ENCODE measurements at regions not wholly inside any gene's neighbourhood (a gene's known extent, or its start where the extent isn't known, plus 50 kb on each side); places are given as distances from the start of the nearest gene placed in this dataset.

DNA sequence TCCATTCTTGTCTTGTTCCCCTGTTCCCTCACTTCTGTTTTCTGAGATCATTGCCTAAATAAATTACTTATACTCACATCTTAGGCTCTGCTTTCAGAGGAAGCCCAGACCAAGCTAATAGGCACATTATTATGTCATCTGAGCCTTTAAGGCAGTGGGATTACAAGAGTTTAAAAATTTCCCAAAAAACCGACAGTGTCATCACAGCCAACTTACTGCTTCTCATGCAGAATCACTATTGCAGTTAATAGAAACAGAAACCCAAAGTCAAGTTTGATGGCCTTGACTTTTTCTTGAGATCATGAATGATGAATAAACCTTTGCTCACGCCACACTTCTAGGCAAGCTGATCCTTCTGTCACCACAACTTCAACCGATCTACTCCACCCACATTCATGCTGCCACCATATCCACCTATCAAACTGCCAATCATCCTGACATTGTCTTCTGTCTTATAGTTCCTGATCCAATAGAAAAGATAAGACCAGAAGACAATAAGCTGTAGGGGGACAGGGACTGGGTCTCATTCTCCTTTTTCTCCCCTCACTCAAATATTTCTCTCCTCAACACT, 142.7 kb upstream of the CREB1 start:
- TF ChIP-seq EP300 (conservative IDR thresholded peaks at IDR 0.05; ENCODE audit: poor library complexity, severe bottlenecking) (peak; percentile 50), EZH2 (IDR thresholded peaks at IDR 0.05; ENCODE audit: borderline replicate concordance, insufficient read depth, low read length, poor library complexity, severe bottlenecking) (no peak)
- TF ChIP-seq, protein P1, sequence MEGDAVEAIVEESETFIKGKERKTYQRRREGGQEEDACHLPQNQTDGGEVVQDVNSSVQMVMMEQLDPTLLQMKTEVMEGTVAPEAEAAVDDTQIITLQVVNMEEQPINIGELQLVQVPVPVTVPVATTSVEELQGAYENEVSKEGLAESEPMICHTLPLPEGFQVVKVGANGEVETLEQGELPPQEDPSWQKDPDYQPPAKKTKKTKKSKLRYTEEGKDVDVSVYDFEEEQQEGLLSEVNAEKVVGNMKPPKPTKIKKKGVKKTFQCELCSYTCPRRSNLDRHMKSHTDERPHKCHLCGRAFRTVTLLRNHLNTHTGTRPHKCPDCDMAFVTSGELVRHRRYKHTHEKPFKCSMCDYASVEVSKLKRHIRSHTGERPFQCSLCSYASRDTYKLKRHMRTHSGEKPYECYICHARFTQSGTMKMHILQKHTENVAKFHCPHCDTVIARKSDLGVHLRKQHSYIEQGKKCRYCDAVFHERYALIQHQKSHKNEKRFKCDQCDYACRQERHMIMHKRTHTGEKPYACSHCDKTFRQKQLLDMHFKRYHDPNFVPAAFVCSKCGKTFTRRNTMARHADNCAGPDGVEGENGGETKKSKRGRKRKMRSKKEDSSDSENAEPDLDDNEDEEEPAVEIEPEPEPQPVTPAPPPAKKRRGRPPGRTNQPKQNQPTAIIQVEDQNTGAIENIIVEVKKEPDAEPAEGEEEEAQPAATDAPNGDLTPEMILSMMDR (IDR thresholded peaks at IDR 0.05; ENCODE audit: poor library complexity, severe bottlenecking): no peak
- Histone ChIP-seq H3K9ac (ENCODE audit: low read length) (no peak overlapping the region), H3K9me2 (ENCODE audit: insufficient read depth, low read length) (no peaks in the 10 kb centered on the region), H3K27me3 (ENCODE audit: insufficient read depth, low read depth, low read length) (no peaks in the 10 kb centered on the region), H3K36me3 (ENCODE audit: insufficient read depth, low read length) (no peaks in the 10 kb centered on the region), H3F3A (ENCODE audit: insufficient read depth, low read length, poor library complexity, severe bottlenecking) (no peaks in the 10 kb centered on the region), H3K27ac (ENCODE audit: low read length) (peak overlapping the region; percentile 15), H3K9me3 (ENCODE audit: low read length) (no peaks in the 10 kb centered on the region), H3K79me2 (replicated peaks; ENCODE audit: insufficient read depth, low read length) (no peaks in the 10 kb centered on the region), H3K4me3 (ENCODE audit: low read length) (no peak overlapping the region), H3K4me2 (ENCODE audit: low read length) (no peak overlapping the region), H2AFZ (ENCODE audit: low read depth, low read length) (no peak overlapping the region), H4K20me1 (ENCODE audit: insufficient read depth) (no peaks in the 10 kb centered on the region)

DNA sequence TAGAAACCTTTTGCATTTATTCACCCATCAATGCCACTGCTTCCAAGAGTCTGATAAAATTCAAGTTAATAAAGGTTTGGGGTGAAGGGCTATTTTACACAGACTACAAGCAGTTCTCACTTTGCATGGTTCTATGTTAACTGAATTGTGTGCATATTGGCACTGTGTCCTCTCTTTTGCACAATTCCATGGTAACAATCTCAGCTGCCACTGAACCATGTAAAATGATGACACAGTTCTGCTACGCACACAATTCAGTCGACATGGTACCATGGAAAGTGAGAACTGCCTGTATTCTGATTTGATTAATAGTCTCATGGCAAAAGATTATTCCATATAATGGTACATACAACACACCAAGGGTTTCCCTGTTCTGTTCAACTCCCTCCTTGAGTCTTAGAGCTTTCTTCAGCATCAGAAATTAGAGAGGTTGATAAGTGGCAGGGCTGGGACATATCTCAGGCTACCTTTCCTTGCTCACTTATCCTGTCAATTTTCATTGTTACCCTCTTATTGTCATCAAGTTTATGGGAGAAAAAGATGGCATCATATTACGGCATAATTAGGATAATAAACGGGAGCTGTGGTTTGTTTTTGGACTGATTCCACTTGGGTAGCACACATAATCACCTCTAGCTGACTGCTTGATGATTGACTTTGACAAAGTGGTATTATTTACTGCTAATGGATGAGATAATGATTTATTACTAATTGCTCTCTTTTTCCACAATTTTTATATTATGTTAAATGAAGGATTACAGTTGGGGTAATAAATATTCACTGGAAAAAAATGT, 139.3 kb upstream of the CREB1 start:
- peak overlapping the region; percentile 46 for H3K27ac ChIP-seq (ENCODE audit: low read length)

More for the DNA sequence above, 139.3 kb upstream of the CREB1 start:
- H3K4me2 ChIP-seq (ENCODE audit: low read length): no peak overlapping the region
- TF ChIP-seq, protein P2, sequence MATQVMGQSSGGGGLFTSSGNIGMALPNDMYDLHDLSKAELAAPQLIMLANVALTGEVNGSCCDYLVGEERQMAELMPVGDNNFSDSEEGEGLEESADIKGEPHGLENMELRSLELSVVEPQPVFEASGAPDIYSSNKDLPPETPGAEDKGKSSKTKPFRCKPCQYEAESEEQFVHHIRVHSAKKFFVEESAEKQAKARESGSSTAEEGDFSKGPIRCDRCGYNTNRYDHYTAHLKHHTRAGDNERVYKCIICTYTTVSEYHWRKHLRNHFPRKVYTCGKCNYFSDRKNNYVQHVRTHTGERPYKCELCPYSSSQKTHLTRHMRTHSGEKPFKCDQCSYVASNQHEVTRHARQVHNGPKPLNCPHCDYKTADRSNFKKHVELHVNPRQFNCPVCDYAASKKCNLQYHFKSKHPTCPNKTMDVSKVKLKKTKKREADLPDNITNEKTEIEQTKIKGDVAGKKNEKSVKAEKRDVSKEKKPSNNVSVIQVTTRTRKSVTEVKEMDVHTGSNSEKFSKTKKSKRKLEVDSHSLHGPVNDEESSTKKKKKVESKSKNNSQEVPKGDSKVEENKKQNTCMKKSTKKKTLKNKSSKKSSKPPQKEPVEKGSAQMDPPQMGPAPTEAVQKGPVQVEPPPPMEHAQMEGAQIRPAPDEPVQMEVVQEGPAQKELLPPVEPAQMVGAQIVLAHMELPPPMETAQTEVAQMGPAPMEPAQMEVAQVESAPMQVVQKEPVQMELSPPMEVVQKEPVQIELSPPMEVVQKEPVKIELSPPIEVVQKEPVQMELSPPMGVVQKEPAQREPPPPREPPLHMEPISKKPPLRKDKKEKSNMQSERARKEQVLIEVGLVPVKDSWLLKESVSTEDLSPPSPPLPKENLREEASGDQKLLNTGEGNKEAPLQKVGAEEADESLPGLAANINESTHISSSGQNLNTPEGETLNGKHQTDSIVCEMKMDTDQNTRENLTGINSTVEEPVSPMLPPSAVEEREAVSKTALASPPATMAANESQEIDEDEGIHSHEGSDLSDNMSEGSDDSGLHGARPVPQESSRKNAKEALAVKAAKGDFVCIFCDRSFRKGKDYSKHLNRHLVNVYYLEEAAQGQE (IDR thresholded peaks at IDR 0.05; ENCODE audit: borderline replicate concordance): peak; percentile 28
- TF ChIP-seq POLR2AphosphoS5 (IDR thresholded peaks at IDR 0.05): no peak
- H3K9ac ChIP-seq (ENCODE audit: low read length): no peak overlapping the region
- H3K9me2 ChIP-seq (ENCODE audit: insufficient read depth, low read length): no peaks in the 10 kb centered on the region
- H3K4me3 ChIP-seq (ENCODE audit: low read length): no peak overlapping the region
- no peaks in the 10 kb centered on the region for H3K79me2 ChIP-seq (replicated peaks; ENCODE audit: insufficient read depth, low read length)
- H3F3A ChIP-seq (ENCODE audit: insufficient read depth, low read length, poor library complexity, severe bottlenecking): no peaks in the 10 kb centered on the region
- H3K27me3 ChIP-seq (ENCODE audit: insufficient read depth, low read depth, low read length): no peaks in the 10 kb centered on the region
- H3K9me3 ChIP-seq (ENCODE audit: low read length): no peaks in the 10 kb centered on the region
- H4K20me1 ChIP-seq (ENCODE audit: insufficient read depth): no peaks in the 10 kb centered on the region
- no peaks in the 10 kb centered on the region for H3K36me3 ChIP-seq (ENCODE audit: insufficient read depth, low read length)
- no peak overlapping the region for H2AFZ ChIP-seq (ENCODE audit: low read depth, low read length)
